ENCODE measurements at regions not wholly inside any gene's neighbourhood (a gene's known extent, or its start where the extent isn't known, plus 50 kb on each side); places are given as distances from the start of the nearest gene placed in this dataset.

DNA sequence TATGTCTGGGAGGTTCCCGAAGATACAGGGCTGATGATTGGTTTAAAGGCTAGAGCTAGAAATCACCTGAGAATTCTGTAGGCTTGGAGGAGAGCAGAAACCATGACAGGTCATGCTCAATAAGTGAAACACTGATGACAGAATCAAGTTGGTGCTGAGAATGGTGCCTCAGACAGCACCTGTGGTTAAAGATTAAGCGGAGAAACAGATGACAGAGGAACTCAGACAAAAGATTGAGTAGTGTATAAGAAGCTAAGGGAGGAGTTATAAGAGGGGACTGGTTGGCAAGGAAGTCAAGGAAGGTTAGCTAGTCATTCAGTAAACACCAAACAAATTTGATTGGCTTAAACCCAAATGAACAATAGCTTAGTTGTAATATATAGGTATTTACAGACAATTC lies 385.4 kb upstream of the CNKSR2 start:
- CTCF ChIA-PET, result no interaction called here
- TF ChIP-seq SUZ12 (IDR thresholded peaks at IDR 0.05) (no peak), LEF1 (IDR thresholded peaks at IDR 0.05; ENCODE audit: borderline replicate concordance) (no peak), FOXK2 (IDR thresholded peaks at IDR 0.05) (no peak), SP1 (IDR thresholded peaks at IDR 0.05) (no peak), FOXM1 (IDR thresholded peaks at IDR 0.05; ENCODE audit: borderline replicate concordance) (no peak), L3MBTL2 (conservative IDR thresholded peaks at IDR 0.05) (no peak), TARDBP (IDR thresholded peaks at IDR 0.05) (no peak), ZNF384 (IDR thresholded peaks at IDR 0.05) (no peak), ARNT (IDR thresholded peaks at IDR 0.05) (no peak), HDGF (IDR thresholded peaks at IDR 0.05; ENCODE audit: borderline replicate concordance) (no peak), ELF4 (IDR thresholded peaks at IDR 0.05) (no peak)
- TF ChIP-seq, protein P1, sequence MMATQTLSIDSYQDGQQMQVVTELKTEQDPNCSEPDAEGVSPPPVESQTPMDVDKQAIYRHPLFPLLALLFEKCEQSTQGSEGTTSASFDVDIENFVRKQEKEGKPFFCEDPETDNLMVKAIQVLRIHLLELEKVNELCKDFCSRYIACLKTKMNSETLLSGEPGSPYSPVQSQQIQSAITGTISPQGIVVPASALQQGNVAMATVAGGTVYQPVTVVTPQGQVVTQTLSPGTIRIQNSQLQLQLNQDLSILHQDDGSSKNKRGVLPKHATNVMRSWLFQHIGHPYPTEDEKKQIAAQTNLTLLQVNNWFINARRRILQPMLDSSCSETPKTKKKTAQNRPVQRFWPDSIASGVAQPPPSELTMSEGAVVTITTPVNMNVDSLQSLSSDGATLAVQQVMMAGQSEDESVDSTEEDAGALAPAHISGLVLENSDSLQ (IDR thresholded peaks at IDR 0.05), result no peak

DNA sequence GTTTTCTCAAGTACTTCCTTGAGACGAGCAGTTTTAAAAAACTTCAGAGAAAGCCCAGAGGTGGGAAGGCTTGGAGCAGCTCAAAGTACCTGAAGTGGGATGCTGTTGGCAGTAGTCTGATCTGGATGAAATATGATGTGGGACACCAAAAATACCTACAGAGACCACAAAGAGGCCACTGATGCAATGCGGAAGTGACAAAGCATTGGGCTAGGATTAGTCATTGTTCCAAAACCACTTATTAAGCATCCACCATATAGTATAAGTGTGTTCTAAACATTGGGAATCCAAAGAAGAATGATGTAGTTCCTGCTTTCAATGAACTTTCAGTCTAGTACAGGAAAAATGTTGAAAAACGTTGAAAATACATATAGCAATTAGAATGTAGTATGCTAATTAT lies 386.1 kb upstream of the CNKSR2 start:
- ChIA-PET CTCF (no interaction called here), POLR2A (no interaction called here)
- TF ChIP-seq FOXM1 (IDR thresholded peaks at IDR 0.05; ENCODE audit: borderline replicate concordance), result no peak
- no peak for TF ChIP-seq TARDBP (IDR thresholded peaks at IDR 0.05)
- no peak for TF ChIP-seq LEF1 (IDR thresholded peaks at IDR 0.05; ENCODE audit: borderline replicate concordance)
- DNase-seq (ENCODE audit: extremely low spot score), result no peak

More for the DNA sequence above, 385.4 kb upstream of the CNKSR2 start:
- no peak for DNase-seq (ENCODE audit: extremely low spot score)
- POLR2A ChIA-PET, result no interaction called here

DNA sequence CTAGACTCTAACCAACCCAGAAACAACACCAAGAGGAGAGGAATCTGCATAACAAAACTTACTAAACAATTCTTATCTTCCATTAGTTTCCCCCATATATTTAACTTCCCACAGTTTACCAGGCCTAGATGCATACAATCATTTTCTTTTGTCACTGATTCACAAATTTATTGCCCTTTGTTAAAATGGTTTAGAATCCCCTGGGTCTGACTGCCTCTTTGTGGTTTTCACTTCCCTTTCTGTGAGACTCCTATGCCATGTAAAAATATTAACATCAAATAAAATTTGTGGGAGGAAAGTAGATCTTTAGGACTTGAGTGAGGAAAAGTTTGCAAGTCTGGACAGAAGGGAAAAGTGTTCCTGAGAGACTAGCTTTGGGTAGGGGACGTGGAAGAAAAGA lies 393.8 kb upstream of the CNKSR2 start:
- CTCF ChIA-PET, result no interaction called here
- no peak for DNase-seq (ENCODE audit: extremely low spot score)
- TF ChIP-seq, protein P1 (IDR thresholded peaks at IDR 0.05), result no peak
- TF ChIP-seq FOXK2 (IDR thresholded peaks at IDR 0.05) (no peak), TARDBP (IDR thresholded peaks at IDR 0.05) (no peak), ARNT (IDR thresholded peaks at IDR 0.05) (no peak), FOXM1 (IDR thresholded peaks at IDR 0.05; ENCODE audit: borderline replicate concordance) (no peak), FOXA1 (IDR thresholded peaks at IDR 0.05) (no peak), LEF1 (IDR thresholded peaks at IDR 0.05; ENCODE audit: borderline replicate concordance) (no peak), ZNF384 (IDR thresholded peaks at IDR 0.05) (no peak), L3MBTL2 (conservative IDR thresholded peaks at IDR 0.05) (no peak), SUZ12 (IDR thresholded peaks at IDR 0.05) (no peak), BHLHE40 (IDR thresholded peaks at IDR 0.05; ENCODE audit: borderline replicate concordance) (no peak), NFRKB (IDR thresholded peaks at IDR 0.05) (no peak), CTBP1 (IDR thresholded peaks at IDR 0.05; ENCODE audit: borderline replicate concordance) (no peak), HDGF (IDR thresholded peaks at IDR 0.05; ENCODE audit: borderline replicate concordance) (no peak), ELF4 (IDR thresholded peaks at IDR 0.05) (no peak), SP1 (IDR thresholded peaks at IDR 0.05) (no peak)
- POLR2A ChIA-PET, result no interaction called here

DNA sequence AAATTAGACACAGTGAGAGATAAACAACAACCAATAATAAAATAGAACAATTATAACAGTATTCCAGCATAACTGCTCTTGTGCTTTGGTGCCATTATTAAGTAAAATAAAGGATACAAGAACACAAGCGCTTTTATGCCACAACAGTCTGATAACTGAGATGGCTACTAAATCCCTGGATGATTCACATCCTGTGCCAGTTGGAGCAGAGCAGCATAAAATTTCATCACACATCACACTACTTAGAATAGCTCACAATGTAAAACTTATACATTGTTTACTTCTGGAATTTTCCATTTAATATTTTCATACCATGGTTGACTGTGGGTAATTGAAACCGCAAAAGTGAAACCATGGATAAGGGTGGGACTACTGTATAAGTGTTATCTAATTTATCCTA lies 399.9 kb upstream of the CNKSR2 start:
- CTCF ChIA-PET, result no interaction called here
- no peak for DNase-seq (ENCODE audit: extremely low spot score)
- POLR2A ChIA-PET, result no interaction called here
- TF ChIP-seq BHLHE40 (IDR thresholded peaks at IDR 0.05; ENCODE audit: borderline replicate concordance), result no peak
- no peak for TF ChIP-seq ZNF384 (IDR thresholded peaks at IDR 0.05)
- no peak for TF ChIP-seq LEF1 (IDR thresholded peaks at IDR 0.05; ENCODE audit: borderline replicate concordance)
- no peak for TF ChIP-seq FOXM1 (IDR thresholded peaks at IDR 0.05; ENCODE audit: borderline replicate concordance)
- TF ChIP-seq CTBP1 (IDR thresholded peaks at IDR 0.05; ENCODE audit: borderline replicate concordance), result no peak
- TF ChIP-seq ARNT (IDR thresholded peaks at IDR 0.05), result no peak
- TF ChIP-seq TARDBP (IDR thresholded peaks at IDR 0.05), result no peak
- TF ChIP-seq SUZ12 (IDR thresholded peaks at IDR 0.05), result no peak
- TF ChIP-seq, protein P1 (IDR thresholded peaks at IDR 0.05), result no peak
- TF ChIP-seq NFRKB (IDR thresholded peaks at IDR 0.05), result no peak
- no peak for TF ChIP-seq L3MBTL2 (conservative IDR thresholded peaks at IDR 0.05)
- TF ChIP-seq FOXK2 (IDR thresholded peaks at IDR 0.05), result no peak
- no peak for TF ChIP-seq SP1 (IDR thresholded peaks at IDR 0.05)
- no peak for TF ChIP-seq FOXA1 (IDR thresholded peaks at IDR 0.05)
- no peak for TF ChIP-seq HDGF (IDR thresholded peaks at IDR 0.05; ENCODE audit: borderline replicate concordance)
- no peak for TF ChIP-seq ELF4 (IDR thresholded peaks at IDR 0.05)

DNA sequence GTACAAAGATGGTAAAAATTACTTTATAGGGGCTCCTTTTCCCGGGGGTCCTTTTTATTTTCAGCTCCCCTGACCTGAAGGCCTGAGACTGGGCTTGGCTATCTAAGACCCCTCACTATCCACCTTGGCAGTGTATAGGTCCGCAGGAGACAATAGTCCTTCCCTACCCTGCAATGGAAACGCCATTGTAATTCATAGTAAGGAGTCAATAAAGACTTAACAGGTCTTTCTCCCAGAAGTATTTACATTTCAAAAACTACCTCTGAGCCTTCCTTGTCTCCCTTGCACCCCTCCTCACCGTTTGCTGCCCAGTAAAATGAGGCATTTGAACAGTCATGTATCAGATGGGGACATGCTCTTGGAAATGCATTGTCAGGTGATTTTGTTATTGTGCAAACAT lies 401.2 kb upstream of the CNKSR2 start:
- TF ChIP-seq TARDBP (IDR thresholded peaks at IDR 0.05) (no peak), HDGF (IDR thresholded peaks at IDR 0.05; ENCODE audit: borderline replicate concordance) (no peak), FOXM1 (IDR thresholded peaks at IDR 0.05; ENCODE audit: borderline replicate concordance) (no peak), L3MBTL2 (conservative IDR thresholded peaks at IDR 0.05) (no peak), ZNF384 (IDR thresholded peaks at IDR 0.05) (no peak), FOXA1 (IDR thresholded peaks at IDR 0.05) (no peak), BHLHE40 (IDR thresholded peaks at IDR 0.05; ENCODE audit: borderline replicate concordance) (no peak), SUZ12 (IDR thresholded peaks at IDR 0.05) (no peak), SP1 (IDR thresholded peaks at IDR 0.05) (no peak), ELF4 (IDR thresholded peaks at IDR 0.05) (no peak), CTBP1 (IDR thresholded peaks at IDR 0.05; ENCODE audit: borderline replicate concordance) (no peak), FOXK2 (IDR thresholded peaks at IDR 0.05) (no peak), NFRKB (IDR thresholded peaks at IDR 0.05) (no peak), LEF1 (IDR thresholded peaks at IDR 0.05; ENCODE audit: borderline replicate concordance) (no peak), ARNT (IDR thresholded peaks at IDR 0.05) (no peak)
- TF ChIP-seq, protein P1 (IDR thresholded peaks at IDR 0.05), result no peak
- no peak for DNase-seq (ENCODE audit: extremely low spot score)
- ChIA-PET CTCF (no interaction called here), POLR2A (no interaction called here)

DNA sequence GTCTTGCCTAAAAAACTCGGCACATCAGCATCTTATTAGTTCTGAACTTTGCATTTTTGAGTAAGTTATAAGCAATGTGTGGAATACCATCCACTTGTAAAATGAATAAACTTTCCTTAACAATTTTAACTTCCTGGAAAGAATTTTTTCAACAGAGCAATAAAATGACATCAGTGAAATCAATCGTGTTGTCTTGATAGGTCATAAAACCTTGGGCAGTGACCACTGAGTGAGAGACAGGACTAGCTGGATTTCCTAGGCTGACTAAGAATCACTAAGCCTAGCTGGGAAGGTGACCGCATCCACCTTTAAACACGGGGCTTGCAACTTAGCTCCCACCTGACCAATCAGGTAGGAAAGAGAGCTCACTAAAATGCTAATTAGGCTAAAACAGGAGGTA lies 403.0 kb upstream of the CNKSR2 start:
- ChIA-PET POLR2A (no interaction called here), CTCF (no interaction called here)
- TF ChIP-seq ELF4 (IDR thresholded peaks at IDR 0.05) (no peak), FOXK2 (IDR thresholded peaks at IDR 0.05) (no peak), FOXA1 (IDR thresholded peaks at IDR 0.05) (no peak), NFRKB (IDR thresholded peaks at IDR 0.05) (no peak), FOXM1 (IDR thresholded peaks at IDR 0.05; ENCODE audit: borderline replicate concordance) (no peak), SUZ12 (IDR thresholded peaks at IDR 0.05) (no peak), LEF1 (IDR thresholded peaks at IDR 0.05; ENCODE audit: borderline replicate concordance) (no peak), ARNT (IDR thresholded peaks at IDR 0.05) (no peak)
- DNase-seq (ENCODE audit: extremely low spot score), result no peak
